ENCODE measurements at regions not wholly inside any gene's neighbourhood (a gene's known extent, or its start where the extent isn't known, plus 50 kb on each side); places are given as distances from the start of the nearest gene placed in this dataset.

- H3K4me1 Mint-ChIP-seq: peaks cover 16 to 25% of the 10 kb centered on the region in 2 donors
- peaks cover 2 to 6% (median 3%) of the 10 kb centered on the region in 3 donors for H3K27me3 Mint-ChIP-seq (ENCODE audit: low read depth in 3 of 3)
- no peak for DNase-seq
- no peak overlapping the region for H3K4me3 Mint-ChIP-seq
- H3K9me3 Mint-ChIP-seq: no peaks in the 10 kb centered on the region
- peaks cover 0 to 6% (median 0%) of the 10 kb centered on the region in 3 donors for H3K36me3 Mint-ChIP-seq
- H3K27ac Mint-ChIP-seq: no peak overlapping the region
Measured at GRCh38 chr4:123613586-123614344, 217.2 kb downstream of the SPRY1 start.

- peaks cover 2 to 6% (median 3%) of the 10 kb centered on the region in 3 donors for H3K27me3 Mint-ChIP-seq (ENCODE audit: low read depth in 3 of 3)
- H3K4me3 Mint-ChIP-seq: no peak overlapping the region
- H3K9me3 Mint-ChIP-seq: peaks cover 0 to 3% (median 0%) of the 10 kb centered on the region in 6 donors
- H3K36me3 Mint-ChIP-seq: peaks cover 0 to 6% (median 0%) of the 10 kb centered on the region in 3 donors
- DNase-seq: no peak
- peaks cover 26 to 42% of the 10 kb centered on the region in 2 donors for H3K4me1 Mint-ChIP-seq
- H3K27ac Mint-ChIP-seq: no peak overlapping the region
Measured at GRCh38 chr4:123615901-123616300, 219.3 kb downstream of the SPRY1 start.

GRCh38 chr4:123616951-123617461 is 220.4 kb downstream of the SPRY1 start:
- Mint-ChIP-seq H3K4me1 (peaks cover 37 to 53% of the 10 kb centered on the region in 2 donors), H3K27ac (peak overlapping the region; percentile 58 to 85 (median 79)), H3K9me3 (peaks cover 0 to 3% (median 0%) of the 10 kb centered on the region in 6 donors), H3K36me3 (peaks cover 0 to 12% (median 0%) of the 10 kb centered on the region in 3 donors), H3K4me3 (peak overlapping the region in 4 of 5 donors; percentile 11 to 63 (median 30)), H3K27me3 (ENCODE audit: low read depth in 3 of 3) (peaks cover 2 to 8% (median 3%) of the 10 kb centered on the region in 3 donors)
- DNase-seq: peak; percentile 59 to 66 (median 64)

GRCh38 chr4:123617791-123618190 is 221.2 kb downstream of the SPRY1 start:
- no peak for DNase-seq
- H3K4me1 Mint-ChIP-seq: peaks cover 44 to 61% of the 10 kb centered on the region in 2 donors
- no peak overlapping the region for H3K4me3 Mint-ChIP-seq
- H3K9me3 Mint-ChIP-seq: peaks cover 0 to 3% (median 0%) of the 10 kb centered on the region in 6 donors
- peaks cover 0 to 12% (median 0%) of the 10 kb centered on the region in 3 donors for H3K36me3 Mint-ChIP-seq
- peaks cover 2 to 8% (median 3%) of the 10 kb centered on the region in 3 donors for H3K27me3 Mint-ChIP-seq (ENCODE audit: low read depth in 3 of 3)
- H3K27ac Mint-ChIP-seq: peak overlapping the region in 4 of 6 donors; percentile 5 to 82 (median 46)

DNA sequence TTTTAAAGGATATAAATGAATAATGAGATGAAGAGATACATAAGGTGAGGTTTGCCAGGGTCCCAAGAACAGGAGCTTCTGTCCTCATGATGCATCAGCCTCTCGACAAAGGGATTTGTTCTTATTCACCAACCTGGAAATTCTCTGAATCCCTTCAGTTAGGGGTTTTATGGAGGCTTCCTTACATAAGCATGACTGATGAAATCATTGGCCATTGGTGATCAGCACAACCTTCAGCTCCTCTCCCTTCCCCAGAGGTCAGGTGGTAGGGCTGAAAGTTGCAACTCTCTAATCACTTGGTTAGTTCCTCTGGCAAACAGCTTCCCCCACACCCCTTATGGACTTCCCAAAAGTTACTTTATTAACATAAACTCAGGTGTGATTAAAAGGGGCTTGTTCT is 222.0 kb downstream of the SPRY1 start:
- no peak overlapping the region for H3K27ac Mint-ChIP-seq
- H3K9me3 Mint-ChIP-seq: peaks cover 0 to 3% (median 0%) of the 10 kb centered on the region in 6 donors
- H3K4me3 Mint-ChIP-seq: no peak overlapping the region

GRCh38 chr4:123619326-123619725 is 222.7 kb downstream of the SPRY1 start:
- H3K36me3 Mint-ChIP-seq: peaks cover 0 to 10% (median 0%) of the 10 kb centered on the region in 3 donors
- H3K27me3 Mint-ChIP-seq (ENCODE audit: low read depth in 3 of 3): peaks cover 0 to 8% (median 3%) of the 10 kb centered on the region in 3 donors
- DNase-seq: no peak
- H3K4me3 Mint-ChIP-seq: no peak overlapping the region
- peaks cover 0 to 3% (median 0%) of the 10 kb centered on the region in 6 donors for H3K9me3 Mint-ChIP-seq
- peaks cover 47 to 71% of the 10 kb centered on the region in 2 donors for H3K4me1 Mint-ChIP-seq
- H3K27ac Mint-ChIP-seq: no peak overlapping the region

More for the DNA sequence above, 222.0 kb downstream of the SPRY1 start:
- DNase-seq: no peak
- Mint-ChIP-seq H3K36me3 (peaks cover 0 to 12% (median 0%) of the 10 kb centered on the region in 3 donors), H3K27me3 (ENCODE audit: low read depth in 3 of 3) (peaks cover 2 to 8% (median 3%) of the 10 kb centered on the region in 3 donors), H3K4me1 (peaks cover 47 to 69% of the 10 kb centered on the region in 2 donors)

- peak overlapping the region in 1 of 5 donors; percentile 70 for H3K4me3 Mint-ChIP-seq
- peaks cover 0 to 5% (median 2%) of the 10 kb centered on the region in 6 donors for H3K9me3 Mint-ChIP-seq
- H3K4me1 Mint-ChIP-seq: peaks cover 50 to 77% of the 10 kb centered on the region in 2 donors
- peaks cover 2 to 8% (median 2%) of the 10 kb centered on the region in 3 donors for H3K36me3 Mint-ChIP-seq
- no peak for DNase-seq
- H3K27me3 Mint-ChIP-seq (ENCODE audit: low read depth in 3 of 3): peaks cover 0 to 8% (median 3%) of the 10 kb centered on the region in 3 donors
- peak overlapping the region in 2 of 6 donors; percentile 38 to 58 for H3K27ac Mint-ChIP-seq
Measured at GRCh38 chr4:123619895-123620294, 223.3 kb downstream of the SPRY1 start.

- Mint-ChIP-seq H3K27ac (peak overlapping the region; percentile 39 to 79 (median 68)), H3K9me3 (peaks cover 0 to 7% (median 3%) of the 10 kb centered on the region in 6 donors), H3K4me1 (peaks cover 54 to 86% of the 10 kb centered on the region in 2 donors), H3K4me3 (peak overlapping the region; percentile 45 to 85 (median 77)), H3K27me3 (ENCODE audit: low read depth in 3 of 3) (peaks cover 0 to 8% (median 3%) of the 10 kb centered on the region in 3 donors), H3K36me3 (peaks cover 3 to 10% (median 4%) of the 10 kb centered on the region in 3 donors)
- peak; percentile 23 to 38 (median 33) for DNase-seq
Measured at GRCh38 chr4:123621072-123621705, 224.6 kb downstream of the SPRY1 start.

DNA sequence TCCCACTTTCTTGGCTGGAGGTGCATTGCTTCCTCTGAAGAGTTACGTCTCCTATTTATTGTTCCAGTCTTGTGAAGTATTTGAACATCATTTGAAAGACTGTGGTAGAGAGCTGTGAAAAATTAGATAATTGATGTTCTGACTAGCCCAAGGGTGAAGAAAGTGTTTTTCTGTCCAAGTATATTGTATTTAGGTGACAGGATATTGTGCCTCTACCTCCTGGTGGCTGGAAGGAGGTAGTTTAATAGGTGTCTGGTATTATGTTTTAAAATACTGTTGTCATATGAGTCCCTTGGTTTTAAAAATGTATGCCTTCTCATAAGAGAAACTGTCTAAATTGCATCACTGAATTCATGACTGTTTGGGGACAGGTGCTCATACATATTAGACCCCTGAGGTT is 226.0 kb downstream of the SPRY1 start:
- H3K9me3 Mint-ChIP-seq: peaks cover 0 to 7% (median 3%) of the 10 kb centered on the region in 6 donors

GRCh38 chr4:123623611-123624010 is 227.0 kb downstream of the SPRY1 start:
- Mint-ChIP-seq H3K36me3 (peaks cover 3 to 10% (median 4%) of the 10 kb centered on the region in 3 donors), H3K9me3 (peaks cover 0 to 7% (median 3%) of the 10 kb centered on the region in 6 donors), H3K27me3 (ENCODE audit: low read depth in 3 of 3) (peaks cover 0 to 2% (median 0%) of the 10 kb centered on the region in 3 donors), H3K4me3 (no peak overlapping the region), H3K27ac (no peak overlapping the region), H3K4me1 (peaks cover 38 to 62% of the 10 kb centered on the region in 2 donors)
- no peak for DNase-seq

More for the DNA sequence above, 226.0 kb downstream of the SPRY1 start:
- Mint-ChIP-seq H3K27me3 (ENCODE audit: low read depth in 3 of 3) (peaks cover 0 to 3% (median 3%) of the 10 kb centered on the region in 3 donors), H3K27ac (peak overlapping the region in 2 of 6 donors; percentile 25 to 41), H3K4me1 (peaks cover 43 to 72% of the 10 kb centered on the region in 2 donors), H3K4me3 (peak overlapping the region in 2 of 5 donors; percentile 3 to 12), H3K36me3 (peaks cover 3 to 10% (median 4%) of the 10 kb centered on the region in 3 donors)
- peak in 2 of 3 donors; percentile 4 to 24 for DNase-seq

DNA sequence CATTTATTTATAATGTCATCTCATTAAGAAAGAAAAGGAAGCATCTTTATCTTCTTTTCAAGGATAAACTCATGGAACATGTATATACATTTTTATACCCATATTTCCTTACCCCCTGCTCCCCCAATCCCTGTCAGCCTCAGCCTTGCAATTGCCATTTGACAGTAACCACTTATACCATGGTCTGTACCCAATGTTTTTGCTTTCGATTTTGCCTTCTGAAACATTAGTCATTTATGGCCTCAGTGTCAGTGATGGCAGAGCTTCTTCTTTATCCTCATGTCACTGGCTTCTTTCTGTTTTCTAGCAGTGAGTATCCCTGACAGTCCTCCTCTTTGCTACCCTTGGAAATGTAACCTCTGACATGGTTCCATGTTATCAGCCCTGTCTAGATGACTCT is 228.4 kb downstream of the SPRY1 start:
- Mint-ChIP-seq H3K27me3 (ENCODE audit: low read depth in 3 of 3) (peaks cover 0 to 2% (median 0%) of the 10 kb centered on the region in 3 donors), H3K4me3 (no peak overlapping the region), H3K9me3 (peaks cover 0 to 7% (median 3%) of the 10 kb centered on the region in 6 donors), H3K36me3 (peaks cover 3 to 10% (median 4%) of the 10 kb centered on the region in 3 donors), H3K27ac (peak overlapping the region in 4 of 6 donors; percentile 11 to 83 (median 54)), H3K4me1 (peaks cover 36 to 53% of the 10 kb centered on the region in 2 donors)
- peak; percentile 15 to 23 (median 16) for DNase-seq

DNA sequence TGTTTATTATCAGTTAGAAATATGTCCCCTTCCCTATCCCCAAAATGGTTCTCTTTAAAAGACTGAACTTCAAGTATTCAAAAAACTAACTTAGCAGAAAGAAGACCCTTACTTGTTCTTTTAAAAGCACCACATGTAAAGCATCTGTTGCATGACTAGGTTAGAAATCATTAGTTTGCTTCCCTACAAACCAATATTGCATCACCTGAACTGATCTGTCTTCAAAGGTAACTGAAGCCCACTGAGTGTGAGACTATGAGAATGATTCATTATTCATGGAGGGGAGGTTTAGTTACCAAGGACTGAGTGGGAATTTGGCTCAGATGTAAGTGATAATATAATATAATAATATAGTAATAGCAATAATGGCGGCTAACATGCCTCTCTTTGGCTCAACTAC is 231.7 kb downstream of the SPRY1 start:
- DNase-seq: no peak
- H3K4me1 Mint-ChIP-seq: peaks cover 7 to 20% of the 10 kb centered on the region in 2 donors
- H3K27me3 Mint-ChIP-seq (ENCODE audit: low read depth in 3 of 3): no peaks in the 10 kb centered on the region
- no peak overlapping the region for H3K4me3 Mint-ChIP-seq
- H3K36me3 Mint-ChIP-seq: peaks cover 3 to 4% (median 4%) of the 10 kb centered on the region in 3 donors
- H3K27ac Mint-ChIP-seq: no peak overlapping the region
- H3K9me3 Mint-ChIP-seq: peaks cover 0 to 7% (median 1%) of the 10 kb centered on the region in 6 donors

Measured in immature natural killer cell (primary cell).